ENCODE measurements at regions not wholly inside any gene's neighbourhood (a gene's known extent, or its start where the extent isn't known, plus 50 kb on each side); places are given as distances from the start of the nearest gene placed in this dataset.

DNA sequence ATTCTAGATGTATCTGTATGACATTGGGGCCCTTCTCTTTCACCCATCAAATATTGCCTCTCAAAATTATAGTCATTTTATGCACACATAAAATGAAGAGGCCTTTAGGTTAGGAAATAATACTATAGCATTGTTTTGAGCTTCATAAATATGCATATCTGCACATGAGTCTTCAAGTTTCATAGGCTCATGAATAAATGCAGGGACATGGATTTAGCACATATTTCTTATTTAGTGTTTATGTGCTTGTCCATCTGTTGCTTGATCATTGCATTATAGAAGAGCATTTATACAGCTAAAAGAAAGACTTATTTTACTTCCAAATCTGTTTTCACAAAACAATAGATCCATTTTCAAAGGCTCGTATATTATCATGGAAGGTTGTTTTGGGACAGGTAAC, 455.8 kb downstream of the EPM2A start:
- TF ChIP-seq EZH2 (optimal IDR thresholded peaks at IDR 0.05; ENCODE audit: low read depth, low read length), result no peak
- TF ChIP-seq, protein P1, sequence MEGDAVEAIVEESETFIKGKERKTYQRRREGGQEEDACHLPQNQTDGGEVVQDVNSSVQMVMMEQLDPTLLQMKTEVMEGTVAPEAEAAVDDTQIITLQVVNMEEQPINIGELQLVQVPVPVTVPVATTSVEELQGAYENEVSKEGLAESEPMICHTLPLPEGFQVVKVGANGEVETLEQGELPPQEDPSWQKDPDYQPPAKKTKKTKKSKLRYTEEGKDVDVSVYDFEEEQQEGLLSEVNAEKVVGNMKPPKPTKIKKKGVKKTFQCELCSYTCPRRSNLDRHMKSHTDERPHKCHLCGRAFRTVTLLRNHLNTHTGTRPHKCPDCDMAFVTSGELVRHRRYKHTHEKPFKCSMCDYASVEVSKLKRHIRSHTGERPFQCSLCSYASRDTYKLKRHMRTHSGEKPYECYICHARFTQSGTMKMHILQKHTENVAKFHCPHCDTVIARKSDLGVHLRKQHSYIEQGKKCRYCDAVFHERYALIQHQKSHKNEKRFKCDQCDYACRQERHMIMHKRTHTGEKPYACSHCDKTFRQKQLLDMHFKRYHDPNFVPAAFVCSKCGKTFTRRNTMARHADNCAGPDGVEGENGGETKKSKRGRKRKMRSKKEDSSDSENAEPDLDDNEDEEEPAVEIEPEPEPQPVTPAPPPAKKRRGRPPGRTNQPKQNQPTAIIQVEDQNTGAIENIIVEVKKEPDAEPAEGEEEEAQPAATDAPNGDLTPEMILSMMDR (IDR thresholded peaks at IDR 0.05; ENCODE audit: low read length), result no peak
